HG02623 (cell line): ENCODE measurements at regions not wholly inside any gene's neighbourhood (a gene's known extent, or its start where the extent isn't known, plus 50 kb on each side); places are given as distances from the start of the nearest gene placed in this dataset.

Experiments used
- ATAC-seq: cut with Tn5 transposase; IDR thresholded peaks from one replicate; pipeline ENCODE4 v1.9.1; 2021; ENCODE audit warnings: moderate library complexity; ENCODE audit not compliant: unreplicated experiment

DNA sequence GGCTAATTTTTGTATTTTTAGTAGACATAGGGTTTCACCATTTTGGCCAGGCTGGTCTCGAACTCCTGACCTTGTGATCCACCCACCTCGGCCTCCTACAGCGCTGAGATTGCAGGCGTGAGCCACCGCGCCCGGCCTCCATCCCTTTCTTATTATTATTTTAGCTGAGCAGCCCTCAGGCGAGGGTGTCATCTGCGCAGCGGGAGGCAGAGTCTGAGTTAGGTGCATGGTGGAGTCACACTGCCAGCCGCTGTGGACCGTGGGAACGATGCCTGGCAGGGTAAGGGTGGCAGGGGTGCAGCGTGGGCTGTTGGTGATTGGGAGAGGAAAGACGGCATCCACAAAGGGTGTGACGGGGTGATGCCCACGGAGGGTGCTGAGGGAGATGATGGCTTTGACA, 491.8 kb upstream of the FAT1 start:
- ATAC-seq, result no peak

DNA sequence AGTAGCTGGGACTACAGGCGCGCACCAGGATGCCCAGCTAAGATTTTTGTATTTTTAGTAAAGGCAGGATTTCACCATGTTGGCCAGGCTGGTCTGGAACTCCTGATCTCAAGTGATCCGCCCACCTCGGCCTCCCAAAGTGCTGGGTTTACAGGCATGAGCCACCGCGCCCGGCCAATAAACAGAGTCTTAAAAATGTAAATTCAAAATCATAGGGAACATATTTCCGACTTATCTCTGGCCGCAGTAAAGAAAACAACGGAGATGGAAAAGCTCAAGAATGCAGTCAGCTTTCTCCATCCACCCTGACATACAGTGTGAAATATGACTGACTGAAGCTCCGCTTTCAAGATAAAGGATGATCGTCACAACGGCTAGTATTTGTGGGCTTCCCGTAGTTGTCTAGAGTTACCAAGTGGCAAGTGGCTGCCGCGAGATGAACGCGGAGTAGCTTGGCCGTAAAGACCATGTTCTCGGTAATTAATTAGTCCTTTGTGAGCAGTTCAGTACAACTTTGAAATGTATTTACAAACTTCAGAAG, 495.1 kb upstream of the FAT1 start:
- ATAC-seq, result no peak

DNA sequence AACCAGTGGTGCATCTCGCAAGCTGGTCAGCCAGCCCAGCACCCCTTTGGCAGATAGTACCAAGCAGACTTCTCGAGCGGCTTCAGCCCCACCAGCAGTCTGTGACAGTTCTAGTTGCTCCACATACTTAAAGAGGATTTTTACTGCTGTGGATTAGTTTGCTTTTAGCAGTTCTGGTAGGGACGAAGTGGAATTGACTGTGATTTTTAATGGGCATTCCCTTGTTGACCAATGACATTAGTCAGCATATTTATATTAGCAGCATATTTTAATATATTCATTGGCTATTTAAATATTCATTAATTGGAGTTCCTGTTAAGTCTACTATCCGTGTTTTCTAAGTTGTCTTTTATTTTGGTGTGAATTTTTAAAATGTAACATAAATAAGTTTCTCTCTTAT, 500.9 kb upstream of the FAT1 start:
- ATAC-seq, result no peak

DNA sequence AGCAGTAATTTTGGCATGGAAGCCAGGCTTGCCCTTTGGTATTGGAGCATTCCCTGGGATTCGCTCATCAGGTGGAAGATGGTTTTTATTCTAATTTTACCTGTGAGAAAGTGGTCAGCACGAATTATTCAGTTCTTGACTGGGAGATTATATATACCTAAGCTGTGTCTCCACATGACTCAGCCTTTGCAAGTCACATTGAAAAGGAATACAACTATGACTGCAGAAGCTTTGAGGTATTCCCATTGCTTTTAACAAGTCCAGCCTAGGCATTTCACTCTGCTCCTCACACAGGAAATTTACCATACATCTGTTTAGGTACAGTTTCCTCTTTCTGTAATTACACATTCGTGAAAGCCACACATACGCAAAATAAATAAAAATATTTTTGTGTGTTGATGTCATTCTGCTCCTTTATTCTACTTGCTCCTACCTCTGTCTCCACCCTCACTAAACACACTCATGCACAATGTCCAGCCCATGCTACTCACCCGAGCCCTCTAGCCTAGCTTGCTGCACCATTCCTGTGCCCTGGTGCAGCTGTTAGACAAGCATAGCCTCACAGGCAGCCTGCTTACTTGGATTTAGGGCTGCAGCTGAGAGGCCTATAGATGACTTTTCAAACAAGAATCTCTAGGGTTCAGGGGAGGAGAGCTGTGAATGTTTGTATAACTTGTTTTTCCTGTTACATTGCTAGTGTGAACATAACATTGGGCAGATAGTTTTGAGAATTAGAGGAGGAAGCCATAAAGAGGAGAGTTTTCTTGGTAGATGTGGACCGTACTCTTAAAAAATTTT, 504.4 kb upstream of the FAT1 start:
- ATAC-seq, result no peak

DNA sequence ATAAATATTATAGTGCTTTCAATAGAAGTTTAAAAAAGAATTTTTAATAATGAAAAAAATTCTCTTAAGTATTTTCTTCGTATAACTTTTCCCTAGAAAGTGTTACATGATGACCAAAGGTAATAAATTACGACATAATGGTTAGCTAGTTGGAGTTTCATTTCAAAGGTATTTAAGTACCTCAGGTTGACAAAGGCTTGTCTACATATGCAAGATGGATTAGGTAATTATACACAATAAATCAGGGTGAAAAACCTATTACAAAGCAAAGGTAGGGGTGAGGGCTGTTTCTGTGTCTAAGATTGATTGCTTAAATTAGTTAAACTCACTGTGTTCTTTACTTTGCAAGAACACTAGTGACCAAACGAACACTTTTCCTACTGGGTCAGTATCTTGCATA, 508.5 kb upstream of the FAT1 start:
- no peak for ATAC-seq

DNA sequence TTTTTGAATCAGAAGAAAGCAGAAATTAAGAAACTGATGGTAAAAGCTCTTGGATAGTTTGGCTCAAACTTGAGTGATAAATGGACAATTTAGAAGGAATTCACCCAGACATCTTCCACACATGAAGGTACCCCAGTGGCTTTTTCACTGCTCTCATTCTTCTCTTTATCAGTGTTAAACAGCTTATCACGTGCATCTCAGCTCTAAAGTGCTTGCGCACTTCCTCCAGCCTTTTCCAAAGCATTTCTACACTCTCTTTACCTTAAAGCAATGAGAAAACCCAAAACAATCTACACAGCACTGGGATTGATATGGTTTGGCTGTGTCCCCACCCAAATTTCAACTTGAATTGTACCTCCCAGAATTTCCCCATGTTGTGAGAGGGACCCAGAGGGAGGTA, 509.1 kb upstream of the FAT1 start:
- ATAC-seq, result no peak

DNA sequence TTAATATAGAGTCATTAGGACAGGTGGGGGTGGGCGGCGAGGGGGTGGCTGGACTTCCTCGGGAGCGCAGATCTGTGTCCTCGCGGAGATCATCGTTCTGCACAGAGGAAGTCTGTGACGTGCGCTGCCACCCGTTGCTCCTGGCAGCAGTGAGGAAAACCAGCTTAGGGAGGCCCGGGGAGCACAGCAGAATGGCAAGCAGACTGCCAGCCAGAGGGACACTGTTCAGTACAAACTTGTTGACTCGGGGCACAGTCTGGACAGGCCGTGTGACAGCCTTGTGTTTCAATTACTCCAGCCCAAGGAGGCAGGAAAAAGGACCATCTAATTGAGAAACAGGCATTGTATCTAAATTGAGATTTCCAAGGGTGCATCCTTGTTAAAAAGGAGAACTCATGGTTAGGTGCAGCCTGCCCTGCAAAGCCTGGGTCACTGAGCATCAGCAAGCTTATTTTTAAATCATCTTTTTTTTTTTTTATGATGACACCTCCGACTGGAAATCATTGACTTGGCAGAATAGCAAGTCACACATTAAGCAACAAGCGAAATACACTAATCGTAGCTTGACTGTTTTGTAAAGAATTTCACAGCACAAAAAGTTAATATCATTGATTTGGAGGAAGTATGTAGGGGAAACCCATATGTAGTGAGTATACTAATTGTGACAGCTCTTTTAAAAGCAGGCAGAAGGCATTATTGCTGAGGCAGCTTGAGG, 512.0 kb upstream of the FAT1 start:
- ATAC-seq, result no peak

DNA sequence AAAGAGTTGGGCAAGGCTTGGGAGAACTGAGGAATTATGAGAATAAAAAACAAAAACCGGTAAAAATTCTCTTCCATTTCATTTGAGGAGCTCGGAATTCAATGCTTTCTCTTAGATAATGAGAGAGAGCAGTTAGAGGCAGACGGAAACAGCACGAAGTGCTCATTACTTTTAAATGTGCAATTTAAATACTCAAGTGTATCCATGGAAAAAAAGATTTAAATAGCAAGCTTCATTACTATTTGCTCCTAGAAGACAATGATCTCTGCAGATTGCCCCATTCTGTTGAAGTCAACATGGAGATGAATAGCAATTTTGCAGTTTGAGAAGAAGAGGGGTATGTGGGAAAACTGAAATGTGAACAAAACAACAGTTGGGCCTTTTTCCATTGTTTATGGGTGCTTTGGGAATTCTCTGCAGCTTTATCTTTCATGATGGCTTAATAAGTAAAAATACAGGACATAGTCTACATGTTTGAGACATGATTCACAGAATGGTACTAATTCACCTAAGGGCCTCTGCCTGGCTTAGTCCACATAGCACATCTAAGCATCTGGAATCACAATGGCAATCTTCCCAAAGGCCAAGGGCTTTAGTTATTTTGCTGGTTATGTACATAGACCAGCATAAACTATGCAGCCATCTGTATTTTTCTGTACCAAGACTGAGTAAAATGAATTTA, 512.7 kb upstream of the FAT1 start:
- ATAC-seq, result no peak

DNA sequence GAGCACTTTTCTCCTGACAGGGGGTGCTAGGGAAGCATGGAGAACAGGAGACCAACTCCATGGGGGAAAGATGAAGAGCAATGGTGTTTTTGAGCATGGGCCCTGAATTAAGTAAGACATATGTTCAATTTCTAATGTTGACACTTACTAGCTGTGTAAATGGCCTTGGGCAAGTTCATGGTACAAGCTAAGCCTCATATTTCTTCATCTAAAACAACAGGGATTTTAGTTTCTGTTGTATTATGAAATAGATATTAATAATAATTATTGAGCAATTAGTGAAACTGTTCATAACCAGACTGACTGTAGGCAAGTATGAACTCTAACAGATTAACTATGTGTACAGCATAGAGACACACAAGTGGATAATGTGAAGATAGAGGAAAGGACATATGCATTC, 515.0 kb upstream of the FAT1 start:
- no peak for ATAC-seq

DNA sequence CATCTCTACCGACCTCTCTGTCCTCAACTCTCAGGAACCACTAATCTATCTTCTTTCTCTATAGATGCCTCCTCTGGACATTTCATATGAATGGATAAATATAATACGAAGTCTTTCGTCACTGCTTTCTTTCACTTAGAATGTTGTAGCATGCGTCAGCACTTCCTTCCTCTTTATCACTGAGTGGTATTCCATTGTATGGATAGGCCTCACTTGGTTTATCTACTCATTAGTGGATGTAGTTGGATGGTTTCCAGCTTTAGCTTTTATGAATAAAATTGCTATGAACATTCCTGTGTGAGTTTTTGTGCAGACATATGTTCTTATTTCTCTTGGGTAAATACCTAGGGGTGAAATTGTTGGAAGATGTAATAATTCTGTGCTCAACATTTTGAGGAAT, 528.2 kb upstream of the FAT1 start:
- no peak for ATAC-seq

DNA sequence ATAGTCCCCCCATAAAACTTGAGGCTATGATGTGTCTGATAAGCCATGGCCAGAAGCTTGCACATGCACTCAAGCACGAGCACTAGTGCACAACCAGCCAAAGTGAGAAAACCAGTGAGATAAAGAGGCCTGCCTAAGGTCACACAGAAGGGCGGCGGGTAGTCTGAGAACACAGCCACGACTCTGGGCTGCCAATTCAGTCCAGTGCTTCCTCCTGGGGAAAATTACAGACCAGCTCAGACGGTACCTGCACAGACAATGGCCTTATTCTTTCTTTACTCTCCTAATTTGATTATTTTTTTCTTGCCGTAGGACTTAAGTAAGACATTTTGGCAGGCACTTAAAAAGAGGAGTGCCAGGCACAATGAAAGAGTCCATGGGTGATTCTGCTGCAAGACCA, 533.2 kb upstream of the FAT1 start:
- no peak for ATAC-seq

DNA sequence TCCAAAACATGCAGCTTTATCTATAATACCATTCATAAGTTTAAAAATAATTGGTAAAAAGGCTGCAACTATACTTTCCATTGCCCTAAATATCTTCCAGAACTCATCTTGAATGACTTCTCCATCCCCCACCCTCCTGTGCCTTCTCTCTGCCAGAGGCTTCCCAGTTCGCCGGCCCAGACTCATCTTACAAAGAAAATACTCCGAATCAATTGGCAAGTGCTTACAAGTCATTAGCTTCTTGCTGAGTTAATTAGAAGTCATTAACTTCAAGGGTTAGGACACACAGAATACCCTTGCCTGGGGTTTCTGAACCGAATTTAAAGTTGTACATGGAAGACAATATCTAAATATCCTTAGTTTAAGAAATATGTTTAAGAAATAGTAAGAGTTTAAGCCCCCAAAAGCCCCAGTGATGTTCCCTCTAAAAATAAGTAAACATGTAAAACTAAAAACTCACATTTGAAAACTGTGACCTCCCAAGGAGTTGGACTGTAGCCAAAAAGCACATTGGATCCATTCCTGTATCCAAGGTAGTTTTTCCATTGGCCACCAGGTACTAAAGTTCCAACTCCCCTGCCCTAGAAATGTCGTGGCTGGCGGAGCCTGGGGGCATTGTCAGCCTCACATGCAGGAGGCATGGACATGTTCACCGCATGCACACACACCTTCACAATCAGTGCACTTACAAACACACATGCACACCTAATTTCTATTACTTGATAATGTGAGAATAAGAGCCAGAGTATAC, 535.2 kb upstream of the FAT1 start:
- ATAC-seq, result no peak

DNA sequence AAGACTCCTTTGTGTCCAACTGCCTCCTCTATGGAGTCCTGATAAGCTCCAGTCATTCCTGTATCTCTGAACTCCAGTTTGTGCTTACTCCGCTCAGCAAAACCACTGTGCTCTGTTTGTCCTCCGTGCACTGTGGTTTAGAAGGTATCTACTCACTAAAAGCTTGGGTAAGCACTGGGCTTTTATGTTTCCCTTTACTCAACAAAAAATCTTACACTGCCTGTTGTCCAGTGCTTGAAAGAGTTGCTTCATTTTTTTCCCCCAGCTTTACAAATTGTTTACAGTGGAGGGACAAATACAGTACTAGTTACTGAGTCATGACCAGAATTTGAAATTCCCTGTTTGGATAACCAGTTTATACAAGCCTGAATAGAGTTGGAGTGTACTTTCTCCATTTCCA, 545.3 kb upstream of the FAT1 start:
- no peak for ATAC-seq

DNA sequence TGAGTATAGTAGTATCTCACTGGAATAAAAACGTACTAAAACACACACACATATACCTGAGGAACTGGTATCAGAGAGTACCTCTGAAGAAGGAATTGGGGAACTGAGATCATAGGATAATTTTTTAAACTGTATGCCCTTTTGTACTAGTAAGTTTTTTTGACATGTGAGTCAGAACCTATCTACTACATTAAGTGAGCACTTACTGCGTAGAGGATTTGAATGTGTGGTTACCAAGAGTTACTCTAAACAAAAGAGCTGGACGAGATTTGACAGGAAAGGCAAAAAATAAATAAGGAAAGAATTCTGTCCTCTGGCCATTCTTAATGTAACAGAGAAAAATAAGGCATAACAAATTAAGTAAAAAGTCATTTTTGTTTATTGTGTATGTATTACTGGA, 546.5 kb upstream of the FAT1 start:
- no peak for ATAC-seq

DNA sequence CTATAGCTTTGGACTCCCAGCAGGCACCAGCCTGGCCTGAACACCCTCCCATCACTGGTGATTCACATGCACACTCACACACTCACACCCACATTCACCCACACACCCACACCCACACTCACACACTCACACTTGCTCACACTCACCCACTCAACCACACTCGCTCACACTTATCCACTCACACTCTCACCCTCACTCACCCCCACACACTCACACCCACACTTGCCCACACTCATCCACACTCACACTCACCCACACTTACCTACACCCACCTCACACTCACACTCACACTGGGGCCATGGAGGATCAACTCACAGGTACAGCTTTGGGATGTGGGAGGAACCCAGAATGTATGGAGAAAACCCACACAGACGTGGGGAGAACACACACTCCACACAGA, 548.2 kb upstream of the FAT1 start:
- ATAC-seq, result no peak

DNA sequence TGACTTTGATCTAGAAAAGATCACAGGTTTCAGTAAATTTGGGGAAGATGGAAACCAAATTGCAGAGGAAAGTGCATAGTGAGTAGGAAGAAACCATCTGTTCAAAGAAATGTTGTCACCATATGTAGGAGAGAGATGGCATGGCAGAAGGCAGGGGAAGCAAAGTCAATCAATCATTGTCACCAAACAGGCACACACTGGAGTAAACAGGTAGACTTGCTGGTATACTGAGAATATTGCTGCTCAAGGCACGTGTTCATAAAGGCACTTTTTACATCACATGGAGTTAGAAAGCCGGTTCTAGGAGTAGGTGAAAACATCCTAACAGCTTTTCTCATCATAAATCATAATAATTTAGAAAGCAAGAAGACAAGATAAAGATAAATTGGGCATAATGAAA, 550.5 kb upstream of the FAT1 start:
- no peak for ATAC-seq

DNA sequence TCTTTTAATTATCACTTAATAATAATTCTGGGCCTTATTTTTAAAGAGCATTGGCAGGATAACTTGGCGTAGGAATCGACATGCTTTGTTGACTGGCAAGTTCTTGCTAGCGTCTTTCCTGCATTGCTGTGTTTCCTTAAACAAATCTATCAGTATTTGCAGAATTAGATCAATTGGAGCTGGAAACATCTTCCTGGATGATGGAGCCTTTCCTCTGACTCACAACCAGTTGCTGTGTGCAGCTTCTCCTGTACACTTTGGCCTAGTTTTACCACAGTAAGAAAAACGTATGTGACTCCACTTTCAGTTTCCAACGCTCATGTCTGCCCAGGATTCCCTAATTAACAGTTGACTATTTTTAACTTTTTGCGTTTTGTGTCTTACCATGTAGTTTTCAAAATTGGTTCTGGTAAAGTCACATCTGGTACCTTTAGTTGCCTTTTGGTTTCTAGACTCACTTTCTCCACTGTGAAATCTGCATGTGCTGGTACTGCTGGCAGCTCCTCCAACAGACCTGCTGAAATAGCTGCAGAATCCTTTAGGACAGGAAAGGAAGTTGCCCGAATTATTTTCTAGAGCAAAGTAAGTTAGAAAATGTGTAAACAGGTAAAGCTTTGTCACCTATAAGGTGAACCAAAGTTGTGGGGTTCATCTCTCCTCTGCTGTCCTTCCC, 553.2 kb upstream of the FAT1 start:
- ATAC-seq, result no peak

DNA sequence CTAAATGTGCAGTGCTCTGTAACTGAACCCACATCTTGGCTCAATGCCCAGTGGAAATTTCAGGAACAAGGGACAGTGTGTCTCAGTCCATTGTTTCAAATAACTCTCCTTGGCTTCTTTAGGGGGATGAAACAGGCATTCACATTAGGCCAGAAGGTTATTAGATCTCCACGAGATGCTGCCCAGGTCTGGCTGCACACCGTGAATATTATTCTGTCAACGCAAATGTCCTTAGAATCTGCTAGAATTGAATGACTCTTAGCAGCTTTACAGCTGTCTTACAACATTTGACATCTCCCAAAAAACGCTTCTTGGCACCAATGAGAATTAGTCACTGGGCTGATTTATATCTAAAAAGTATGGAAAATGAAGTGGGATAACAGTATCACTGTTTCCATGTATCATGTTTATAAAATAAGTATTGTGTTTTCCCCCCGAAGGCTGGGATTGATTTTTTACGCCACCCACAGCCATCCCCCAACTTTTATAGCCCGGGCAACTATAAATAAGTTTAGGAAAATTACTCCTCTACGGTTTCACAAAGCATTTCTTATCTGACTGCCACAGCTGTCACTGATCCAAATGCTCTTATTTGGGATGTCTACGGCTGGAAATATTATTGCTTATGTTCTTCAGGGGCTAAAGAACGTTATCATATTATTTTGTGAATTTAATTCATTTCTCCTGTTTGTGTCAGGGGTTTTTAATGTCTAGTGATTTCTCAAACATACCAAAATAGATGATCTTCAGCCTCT, 559.7 kb upstream of the FAT1 start:
- ATAC-seq, result no peak

DNA sequence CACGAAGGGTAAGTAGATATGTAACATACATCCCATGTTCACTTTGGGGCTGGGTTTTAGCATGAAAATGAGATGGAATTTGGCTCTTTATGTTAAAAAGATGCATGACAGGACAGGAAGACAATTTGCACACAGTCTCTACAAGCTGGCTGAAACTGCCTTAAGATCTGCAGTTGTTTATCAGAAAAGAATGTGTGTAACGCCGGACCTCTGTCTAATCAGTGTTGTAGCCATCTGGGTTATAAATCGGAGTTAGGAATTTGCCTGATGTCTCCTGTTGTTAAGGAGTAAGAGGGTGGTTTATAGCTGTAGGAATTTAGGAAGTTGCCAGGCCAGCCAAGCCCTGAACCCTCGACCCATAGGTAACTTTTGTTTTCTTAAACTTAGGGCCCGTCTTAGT, 562.9 kb upstream of the FAT1 start:
- ATAC-seq, result no peak

DNA sequence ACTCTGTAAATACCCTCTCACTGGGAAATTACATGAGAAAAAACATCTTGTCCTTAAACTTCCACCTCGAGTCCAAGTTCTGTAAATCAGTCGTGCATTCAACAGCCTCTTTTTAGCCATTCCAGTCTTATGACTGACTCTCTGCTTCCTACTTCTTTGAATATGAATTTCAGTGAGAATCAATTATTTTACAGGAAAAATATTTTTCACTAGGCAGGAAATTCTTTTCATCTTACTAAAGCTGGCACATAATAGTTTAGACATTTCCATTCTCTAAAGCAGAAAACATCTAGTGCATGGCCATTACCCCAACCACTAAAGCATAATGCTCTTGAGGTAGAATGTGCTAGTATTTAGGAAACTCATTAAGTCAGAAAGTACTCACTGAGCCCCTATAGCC, 565.7 kb upstream of the FAT1 start:
- ATAC-seq, result no peak
